Neuronal stem cell (in vitro differentiated cells): ENCODE measurements at regions not wholly inside any gene's neighbourhood (a gene's known extent, or its start where the extent isn't known, plus 50 kb on each side); places are given as distances from the start of the nearest gene placed in this dataset.

Experiments
- DNase-seq: peaks from one replicate; pipeline ENCODE4 v3.0.0-alpha.2; 2013; ENCODE audit warnings: low spot score
- H2AFZ ChIP-seq: one replicate; pipeline ENCODE4 v1.6.1; 2013; ENCODE audit warnings: mild to moderate bottlenecking, low read length, inconsistent platforms
- H2AK5ac ChIP-seq: 2 replicates; pipeline ENCODE4 v1.6.1; 2013; ENCODE audit warnings: low read depth, mild to moderate bottlenecking, inconsistent platforms, low read length, moderate library complexity, mixed read lengths
- H2BK120ac ChIP-seq: 2 replicates; pipeline ENCODE4 v1.6.1; 2013; ENCODE audit warnings: low read depth, mild to moderate bottlenecking, inconsistent platforms, low read length, moderate library complexity, mixed read lengths
- H2BK12ac ChIP-seq: one replicate; pipeline ENCODE4 v1.6.1; 2013; ENCODE audit warnings: low read length, inconsistent platforms
- H2BK15ac ChIP-seq: 2 replicates; pipeline ENCODE4 v1.6.1; 2013; ENCODE audit warnings: mild to moderate bottlenecking, low read length, inconsistent platforms, mixed read lengths
- H2BK5ac ChIP-seq: one replicate; pipeline ENCODE4 v1.6.1; 2013; ENCODE audit warnings: inconsistent platforms, mild to moderate bottlenecking, low read length, moderate library complexity
- H3K14ac ChIP-seq: one replicate; pipeline ENCODE4 v1.6.1; 2013; ENCODE audit warnings: low read length, inconsistent platforms
- H3K18ac ChIP-seq: 2 replicates; pipeline ENCODE4 v1.6.1; 2013; ENCODE audit warnings: low read length, inconsistent platforms
- H3K23ac ChIP-seq: 2 replicates; pipeline ENCODE4 v1.6.1; 2013; ENCODE audit warnings: low read depth, mild to moderate bottlenecking, mixed read lengths, low read length, inconsistent platforms; ENCODE audit not compliant: poor library complexity
- H3K27ac ChIP-seq: replicated peaks from 3 replicates; pipeline ENCODE4 v1.5.1; 2013; ENCODE audit warnings: low read length, inconsistent platforms
- H3K27me3 ChIP-seq, 3 experiments: 2 replicates each; pipeline ENCODE4 v1.6.1; 2013; ENCODE audit warnings: low read length in 3 of 3, mild to moderate bottlenecking in 2 of 3, inconsistent platforms in 1 of 3, low read depth in 1 of 3, mixed read lengths in 1 of 3, moderate library complexity in 1 of 3; ENCODE audit not compliant: control insufficient read depth in 3 of 3, insufficient read depth in 3 of 3
- H3K36me3 ChIP-seq, 2 donors: replicated peaks in 1 of 2; 2 replicates each; pipeline ENCODE4 v1.6.1; 2013; ENCODE audit warnings: low read length in 2 of 2; ENCODE audit not compliant: control insufficient read depth in 2 of 2, insufficient read depth in 2 of 2
- H3K4ac ChIP-seq: 2 replicates; pipeline ENCODE4 v1.6.1; 2013; ENCODE audit warnings: inconsistent platforms, mild to moderate bottlenecking, low read length, moderate library complexity
- H3K4me1 ChIP-seq, 2 donors: 1 replicate in 1 of 2; 2 replicates in 1 of 2; pipeline ENCODE4 v1.6.1; 2013; ENCODE audit warnings: low read length in 2 of 2, low read depth in 1 of 2; ENCODE audit not compliant: control insufficient read depth in 2 of 2, insufficient read depth in 1 of 2
- H3K4me2 ChIP-seq: one replicate; pipeline ENCODE4 v1.6.1; 2013; ENCODE audit warnings: mild to moderate bottlenecking, low read length, inconsistent platforms; ENCODE audit not compliant: insufficient read depth, poor library complexity, severe bottlenecking
- H3K4me3 ChIP-seq, 2 donors: 2 replicates each; pipeline ENCODE4 v1.5.1; 2013; ENCODE audit warnings: low read length in 2 of 2, mild to moderate bottlenecking in 2 of 2, inconsistent platforms in 1 of 2, moderate library complexity in 1 of 2
- H3K79me1 ChIP-seq: one replicate; pipeline ENCODE4 v1.6.1; 2013; ENCODE audit warnings: low read depth, mild to moderate bottlenecking, inconsistent platforms, low read length, moderate library complexity
- H3K9ac ChIP-seq: one replicate; pipeline ENCODE4 v1.6.1; 2013; ENCODE audit warnings: mild to moderate bottlenecking, low read depth, low read length, inconsistent platforms; ENCODE audit not compliant: poor library complexity
- H3K9me3 ChIP-seq, 2 donors: replicated peaks in 1 of 2; 2 replicates each; pipeline versions ENCODE3 to v1.6.1; 2013; ENCODE audit warnings: low read length in 2 of 2, mild to moderate bottlenecking in 2 of 2, inconsistent platforms in 1 of 2, low read depth in 1 of 2, mixed read lengths in 1 of 2, moderate library complexity in 1 of 2; ENCODE audit not compliant: control insufficient read depth in 2 of 2, insufficient read depth in 1 of 2
- H4K8ac ChIP-seq: one replicate; pipeline ENCODE4 v1.6.1; 2013; ENCODE audit warnings: low read depth, mild to moderate bottlenecking, inconsistent platforms, low read length, moderate library complexity
- H4K91ac ChIP-seq: one replicate; pipeline ENCODE4 v1.6.1; 2013; ENCODE audit warnings: low read length, low read depth, mild to moderate bottlenecking, inconsistent platforms; ENCODE audit not compliant: poor library complexity
- WGBS, 2 donors: extraction: QIAGEN DNeasy Blood & Tissue Kit; methylation state at CpG; one replicate each; pipeline ENCODE4 v1.1.7; 2013; ENCODE audit warnings: missing lambda C conversion rate in 2 of 2, mixed read lengths in 1 of 2; ENCODE audit not compliant: insufficient read length in 2 of 2, insufficient replicate concordance in 1 of 2; ENCODE audit errors: extremely low coverage in 2 of 2; 5-methylcytosine and 5-hydroxymethylcytosine counted together

DNA sequence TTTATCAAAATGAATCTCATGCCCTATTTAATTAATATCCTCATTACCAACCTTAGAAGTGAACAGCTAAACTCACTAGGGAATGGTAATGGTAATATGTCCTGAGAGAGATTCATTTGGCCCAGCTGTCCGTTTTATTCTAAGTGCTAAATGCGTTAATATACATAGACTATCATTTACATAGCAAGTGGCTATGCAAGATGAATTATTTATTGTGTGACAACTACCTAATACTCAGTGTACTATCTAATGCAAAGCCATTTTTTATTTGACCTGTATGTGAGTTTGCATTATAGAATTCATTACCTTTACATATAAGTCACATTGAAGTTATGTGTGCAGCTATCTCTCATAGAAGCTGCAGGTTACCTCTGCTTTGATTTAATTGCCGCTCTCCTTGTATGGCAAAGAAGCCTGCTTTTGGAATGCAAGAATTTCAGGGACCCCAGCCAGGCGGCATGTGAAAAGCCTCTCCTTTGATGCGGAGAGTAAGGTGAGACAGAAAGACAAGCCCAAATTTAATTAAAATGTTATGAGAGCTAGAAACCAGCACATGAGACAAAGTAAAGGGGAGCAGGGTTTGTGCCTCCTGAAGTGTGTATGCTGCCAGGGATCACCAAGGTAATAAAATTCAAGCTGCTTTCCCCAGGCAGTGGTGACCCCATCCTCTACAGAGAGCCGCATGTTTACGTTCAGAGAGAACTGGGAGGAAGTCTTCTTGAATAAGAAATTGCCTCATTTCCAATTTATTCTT, 693.0 kb upstream of the MAP3K7 start:
- Histone ChIP-seq H3K23ac (no peak overlapping the region), H2BK12ac (no peak overlapping the region), H2BK120ac (no peak overlapping the region), H3K4me1 (peaks cover 0 to 12% of the 10 kb centered on the region in 2 donors), H3K18ac (no peak overlapping the region), H3K4me3 (no peak overlapping the region), H4K8ac (no peak overlapping the region), H2BK15ac (no peak overlapping the region), H3K79me1 (no peaks in the 10 kb centered on the region), H2AFZ (no peak overlapping the region), H3K9me3 (no peaks in the 10 kb centered on the region), H2AK5ac (no peak overlapping the region), H3K36me3 (no peaks in the 10 kb centered on the region), H2BK5ac (no peak overlapping the region), H3K27me3 (no peaks in the 10 kb centered on the region), H3K4me2 (no peak overlapping the region), H3K4ac (no peak overlapping the region), H3K14ac (no peak overlapping the region), H3K9ac (no peak overlapping the region), H4K91ac (no peak overlapping the region), H3K27ac (no peak overlapping the region)
- no CpG with 5 or more reads among the region's 7 CpGs for WGBS, 2 donors
- no peak for DNase-seq

DNA sequence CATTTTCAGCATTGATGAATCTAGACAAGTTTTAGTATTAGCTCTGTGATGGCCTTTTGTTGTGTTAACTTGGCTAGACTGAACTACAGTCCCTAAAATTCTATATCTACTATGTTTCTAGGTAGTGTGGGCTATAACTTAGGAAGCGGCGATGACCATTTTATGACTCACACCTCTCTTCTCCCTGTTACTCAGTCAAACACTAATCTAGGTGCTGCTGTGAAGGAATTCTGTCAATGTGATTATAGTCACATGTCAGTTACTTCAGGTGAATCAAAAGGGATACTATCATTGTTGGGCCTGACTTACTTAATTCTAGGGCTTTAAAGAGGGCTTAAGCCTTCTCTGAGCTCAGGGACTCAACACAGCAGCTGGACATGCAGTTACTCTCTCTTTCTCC, 691.5 kb upstream of the MAP3K7 start:
- no peaks in the 10 kb centered on the region for H3K9me3 ChIP-seq
- H3K9ac ChIP-seq: no peak overlapping the region
- H3K36me3 ChIP-seq: no peaks in the 10 kb centered on the region
- no peak overlapping the region for H3K27ac ChIP-seq
- H3K14ac ChIP-seq: no peak overlapping the region
- no peak overlapping the region for H2BK120ac ChIP-seq
- no peaks in the 10 kb centered on the region for H3K27me3 ChIP-seq
- H3K4me3 ChIP-seq: no peak overlapping the region
- H3K23ac ChIP-seq: no peak overlapping the region
- no peak overlapping the region for H4K91ac ChIP-seq
- DNase-seq: no peak
- H2BK5ac ChIP-seq: no peak overlapping the region
- H2BK15ac ChIP-seq: no peak overlapping the region
- no peaks in the 10 kb centered on the region for H3K79me1 ChIP-seq
- no peak overlapping the region for H2AFZ ChIP-seq
- no peak overlapping the region for H4K8ac ChIP-seq
- H3K4me2 ChIP-seq: no peak overlapping the region
- H2BK12ac ChIP-seq: no peak overlapping the region
- H3K4ac ChIP-seq: no peak overlapping the region
- no CpG with 5 or more reads among the region's 2 CpGs for WGBS, 2 donors
- no peak overlapping the region for H3K18ac ChIP-seq
- no peak overlapping the region for H2AK5ac ChIP-seq
- H3K4me1 ChIP-seq: peaks cover 0 to 12% of the 10 kb centered on the region in 2 donors

- Histone ChIP-seq H2BK120ac (no peak overlapping the region), H3K79me1 (no peaks in the 10 kb centered on the region), H2BK12ac (no peak overlapping the region), H3K4ac (no peak overlapping the region), H4K91ac (no peak overlapping the region), H3K23ac (no peak overlapping the region), H3K4me3 (no peak overlapping the region), H2AK5ac (no peak overlapping the region), H4K8ac (no peak overlapping the region), H2BK5ac (no peak overlapping the region), H3K9ac (no peak overlapping the region), H3K36me3 (no peaks in the 10 kb centered on the region), H3K27ac (no peak overlapping the region), H3K14ac (no peak overlapping the region), H3K4me1 (peaks cover 0 to 12% of the 10 kb centered on the region in 2 donors), H3K18ac (no peak overlapping the region), H2AFZ (no peak overlapping the region), H3K4me2 (no peak overlapping the region), H3K27me3 (no peaks in the 10 kb centered on the region), H3K9me3 (peaks cover 0 to 3% of the 10 kb centered on the region in 2 donors), H2BK15ac (no peak overlapping the region)
- DNase-seq: no peak
- WGBS, 2 donors: no CpG with 5 or more reads among the region's 2 CpGs
These were observed 689.4 kb upstream of the MAP3K7 start for GRCh38 chr6:91276315-91276714.

- DNase-seq: no peak
- WGBS, 2 donors: no CpG with 5 or more reads among the region's 5 CpGs
- Histone ChIP-seq H3K79me1 (no peaks in the 10 kb centered on the region), H2BK5ac (no peak overlapping the region), H2BK15ac (no peak overlapping the region), H3K4me1 (peaks cover 0 to 2% of the 10 kb centered on the region in 2 donors), H3K18ac (no peak overlapping the region), H3K23ac (no peak overlapping the region), H3K27ac (no peak overlapping the region), H3K14ac (no peak overlapping the region), H3K9ac (no peak overlapping the region), H2BK120ac (no peak overlapping the region), H4K8ac (no peak overlapping the region), H2AFZ (no peak overlapping the region), H3K4me3 (no peak overlapping the region), H3K4me2 (no peak overlapping the region), H3K4ac (no peak overlapping the region), H3K36me3 (no peaks in the 10 kb centered on the region), H2BK12ac (no peak overlapping the region), H4K91ac (no peak overlapping the region), H3K9me3 (peaks cover 0 to 3% of the 10 kb centered on the region in 2 donors), H2AK5ac (no peak overlapping the region), H3K27me3 (no peaks in the 10 kb centered on the region)
These were observed 686.9 kb upstream of the MAP3K7 start for GRCh38 chr6:91273729-91274128.
